GM21717 (cell line): ENCODE measurements at regions not wholly inside any gene's neighbourhood (a gene's known extent, or its start where the extent isn't known, plus 50 kb on each side); places are given as distances from the start of the nearest gene placed in this dataset.
"Not testable (repeated sequence)": the region's sequence is repeated elsewhere in the genome, so short reads cannot be mapped to it uniquely, and the experiment has no call there.

Experiments
- ATAC-seq: cut with Tn5 transposase; IDR thresholded peaks from one replicate; pipeline ENCODE4 v1.9.1; 2021; ENCODE audit warnings: mild to moderate bottlenecking, moderate library complexity; ENCODE audit not compliant: unreplicated experiment

GRCh38 chr4:49222810-49223209 lies 236.7 kb downstream of the CWH43 start:
- ATAC-seq = not testable (repeated sequence)

GRCh38 chr4:49226216-49226866 lies 240.3 kb downstream of the CWH43 start:
- not testable (repeated sequence) for ATAC-seq

- not testable (repeated sequence) for ATAC-seq
These were observed 241.9 kb downstream of the CWH43 start for GRCh38 chr4:49227941-49228340.

- ATAC-seq = not testable (repeated sequence)
These were observed 243.2 kb downstream of the CWH43 start for GRCh38 chr4:49229243-49229642.

- not testable (repeated sequence) for ATAC-seq
These were observed 243.6 kb downstream of the CWH43 start for GRCh38 chr4:49229713-49230112.

GRCh38 chr4:49233346-49233745 lies 247.3 kb downstream of the CWH43 start:
- ATAC-seq = not testable (repeated sequence)

- not testable (repeated sequence) for ATAC-seq
These were observed 247.7 kb downstream of the CWH43 start for GRCh38 chr4:49233749-49234148.

GRCh38 chr4:49234382-49234781 lies 248.3 kb downstream of the CWH43 start:
- ATAC-seq = not testable (repeated sequence)

GRCh38 chr4:49235413-49236160 lies 249.5 kb downstream of the CWH43 start:
- not testable (repeated sequence) for ATAC-seq

- ATAC-seq = not testable (repeated sequence)
These were observed 250.4 kb downstream of the CWH43 start for GRCh38 chr4:49236474-49236873.

GRCh38 chr4:49241295-49241694 lies 255.2 kb downstream of the CWH43 start:
- ATAC-seq = not testable (repeated sequence)

GRCh38 chr4:49262786-49263185 lies 276.7 kb downstream of the CWH43 start:
- not testable (repeated sequence) for ATAC-seq

- ATAC-seq = not testable (repeated sequence)
These were observed 284.4 kb downstream of the CWH43 start for GRCh38 chr4:49270435-49270834.

- not testable (repeated sequence) for ATAC-seq
These were observed 284.8 kb downstream of the CWH43 start for GRCh38 chr4:49270912-49271311.

GRCh38 chr4:49285905-49286304 lies 299.8 kb downstream of the CWH43 start:
- ATAC-seq = not testable (repeated sequence)

GRCh38 chr4:49286926-49287745 lies 301.1 kb downstream of the CWH43 start:
- not testable (repeated sequence) for ATAC-seq

- not testable (repeated sequence) for ATAC-seq
These were observed 301.8 kb downstream of the CWH43 start for GRCh38 chr4:49287893-49288292.

- ATAC-seq = not testable (repeated sequence)
These were observed 302.7 kb downstream of the CWH43 start for GRCh38 chr4:49288796-49289195.

GRCh38 chr4:49314815-49315214 lies 328.7 kb downstream of the CWH43 start:
- not testable (repeated sequence) for ATAC-seq

GRCh38 chr4:49320725-49321410 lies 334.8 kb downstream of the CWH43 start:
- ATAC-seq = not testable (repeated sequence)
